HG03060 (cell line): ENCODE measurements at regions not wholly inside any gene's neighbourhood (a gene's known extent, or its start where the extent isn't known, plus 50 kb on each side); places are given as distances from the start of the nearest gene placed in this dataset.
"Not testable (repeated sequence)": the region's sequence is repeated elsewhere in the genome, so short reads cannot be mapped to it uniquely, and the experiment has no call there.

Source experiments
- ATAC-seq: cut with Tn5 transposase; IDR thresholded peaks from one replicate; pipeline ENCODE4 v1.9.1; 2021; ENCODE audit warnings: low read depth, moderate number of reproducible peaks; ENCODE audit not compliant: unreplicated experiment

GRCh38 chr10:108338146-108338545 is 1173.6 kb upstream of the SORCS1 start:
- ATAC-seq, result no peak

GRCh38 chr10:108336836-108337235 is 1172.3 kb upstream of the SORCS1 start:
- no peak for ATAC-seq

GRCh38 chr10:108327706-108328105 is 1163.2 kb upstream of the SORCS1 start:
- ATAC-seq, result no peak

- ATAC-seq, result no peak
Observed at GRCh38 chr10:108323274-108323798, 1158.8 kb upstream of the SORCS1 start.

- no peak for ATAC-seq
Observed at GRCh38 chr10:108319434-108320222, 1155.1 kb upstream of the SORCS1 start.

- not testable (repeated sequence) for ATAC-seq
Observed at GRCh38 chr10:108315636-108316035, 1151.1 kb upstream of the SORCS1 start.

- ATAC-seq, result no peak
Observed at GRCh38 chr10:108307925-108308312, 1143.4 kb upstream of the SORCS1 start.

GRCh38 chr10:108307250-108307924 is 1142.9 kb upstream of the SORCS1 start:
- no peak for ATAC-seq

GRCh38 chr10:108303149-108303548 is 1138.6 kb upstream of the SORCS1 start:
- no peak for ATAC-seq

GRCh38 chr10:108301002-108301401 is 1136.5 kb upstream of the SORCS1 start:
- ATAC-seq, result no peak

- ATAC-seq, result no peak
Observed at GRCh38 chr10:108290823-108291222, 1126.3 kb upstream of the SORCS1 start.

GRCh38 chr10:108275895-108276685 is 1111.6 kb upstream of the SORCS1 start:
- no peak for ATAC-seq

- no peak for ATAC-seq
Observed at GRCh38 chr10:108260383-108260906, 1095.9 kb upstream of the SORCS1 start.

- ATAC-seq, result no peak
Observed at GRCh38 chr10:108254089-108254488, 1089.6 kb upstream of the SORCS1 start.

GRCh38 chr10:108252771-108253170 is 1088.3 kb upstream of the SORCS1 start:
- no peak for ATAC-seq

GRCh38 chr10:108250936-108251620 is 1086.6 kb upstream of the SORCS1 start:
- no peak for ATAC-seq

GRCh38 chr10:108249940-108250339 is 1085.4 kb upstream of the SORCS1 start:
- no peak for ATAC-seq

GRCh38 chr10:108244443-108245228 is 1080.1 kb upstream of the SORCS1 start:
- no peak for ATAC-seq

- no peak for ATAC-seq
Observed at GRCh38 chr10:108241166-108241565, 1076.7 kb upstream of the SORCS1 start.
